HG02973 (cell line): ENCODE measurements at regions not wholly inside any gene's neighbourhood (a gene's known extent, or its start where the extent isn't known, plus 50 kb on each side); places are given as distances from the start of the nearest gene placed in this dataset.

Source experiments
- ATAC-seq: cut with Tn5 transposase; IDR thresholded peaks from one replicate; pipeline ENCODE4 v1.9.1; 2021; ENCODE audit warnings: moderate library complexity; ENCODE audit not compliant: unreplicated experiment

- no peak for ATAC-seq
These were observed 184.4 kb downstream of the MDFIC start for GRCh38 chr7:115106316-115106715.

- no peak for ATAC-seq
These were observed 180.8 kb downstream of the MDFIC start for GRCh38 chr7:115102738-115103137.

DNA sequence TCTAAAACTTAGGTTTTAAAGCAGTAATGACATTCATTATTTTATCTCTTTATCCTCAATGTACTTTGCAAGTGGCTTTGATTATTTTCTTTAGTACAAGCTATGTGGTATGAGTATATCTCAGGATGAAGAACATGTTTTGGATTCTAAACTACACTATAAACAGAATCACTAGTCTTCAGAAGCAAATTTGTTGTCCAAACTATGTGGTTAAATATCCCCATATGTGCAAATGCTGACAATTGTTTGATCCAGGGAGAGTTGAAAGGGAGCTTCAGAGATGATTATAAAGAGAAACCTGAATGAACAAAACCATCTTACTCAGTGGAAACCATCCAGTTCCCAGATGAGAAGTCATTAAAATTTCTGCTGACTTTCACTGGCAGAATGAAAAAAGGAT, 179.3 kb downstream of the MDFIC start:
- no peak for ATAC-seq

GRCh38 chr7:115099906-115100305, 178.0 kb downstream of the MDFIC start:
- no peak for ATAC-seq

DNA sequence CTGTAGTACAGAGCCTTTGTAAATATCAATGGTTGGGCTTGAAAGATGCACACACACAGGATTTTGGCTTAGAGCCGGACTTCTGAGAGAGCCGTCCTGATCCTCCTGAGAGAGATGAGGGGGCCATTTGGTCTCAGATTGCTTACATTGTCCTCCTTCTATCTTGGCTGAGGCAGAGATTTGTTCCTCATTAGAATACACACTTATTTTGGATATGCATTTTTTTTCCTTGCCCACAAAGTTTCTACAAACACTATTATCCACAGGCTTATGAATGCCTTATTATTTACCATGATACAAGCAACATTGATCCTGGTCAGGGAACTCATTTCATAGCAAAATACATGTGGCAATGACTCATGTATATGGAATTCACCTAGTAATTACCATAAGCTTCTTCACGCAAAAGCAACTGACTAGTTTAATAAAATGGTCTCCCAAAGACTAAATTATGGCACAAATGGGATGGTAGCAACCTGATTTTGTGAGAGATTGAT, 175.3 kb downstream of the MDFIC start:
- ATAC-seq = no peak

- ATAC-seq = no peak
These were observed 174.4 kb downstream of the MDFIC start for GRCh38 chr7:115096262-115096661.

DNA sequence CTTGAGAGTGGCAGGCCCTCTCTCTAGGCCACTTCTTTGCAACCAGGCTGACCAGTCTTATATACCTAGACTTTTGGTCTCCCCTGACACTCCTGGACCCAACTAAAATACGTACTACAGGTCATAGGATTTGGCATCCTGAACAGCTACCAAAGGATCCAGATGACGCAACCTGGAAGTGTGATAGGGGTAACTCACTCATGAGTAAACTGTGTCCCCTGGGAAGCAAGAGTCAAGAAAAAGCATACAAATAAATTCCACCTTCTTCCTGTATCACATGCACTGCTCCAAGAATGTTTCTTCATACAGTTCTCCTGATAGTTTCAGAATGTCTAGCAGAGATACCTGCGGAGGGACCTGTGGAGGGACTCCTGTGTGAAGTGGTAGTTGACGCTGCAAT, 172.3 kb downstream of the MDFIC start:
- no peak for ATAC-seq

DNA sequence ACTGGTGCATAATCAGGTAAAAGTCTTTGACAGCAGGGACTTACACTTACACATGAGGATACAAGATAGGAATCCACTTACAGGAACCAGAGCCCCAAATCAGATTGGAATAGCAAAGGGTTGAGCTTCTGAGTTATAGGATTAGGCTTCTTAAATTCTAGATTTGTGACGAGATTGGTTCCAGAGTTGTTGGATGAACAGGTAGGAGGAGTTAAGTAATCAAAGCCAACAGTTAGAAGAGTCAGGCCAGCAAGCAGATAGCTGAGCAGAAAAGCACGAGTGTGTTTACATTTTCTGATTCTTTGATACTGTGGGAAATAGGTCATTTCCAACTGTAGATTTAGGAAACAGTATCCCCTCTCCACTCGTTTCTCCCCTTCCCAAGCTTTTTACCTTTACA, 167.0 kb downstream of the MDFIC start:
- no peak for ATAC-seq

DNA sequence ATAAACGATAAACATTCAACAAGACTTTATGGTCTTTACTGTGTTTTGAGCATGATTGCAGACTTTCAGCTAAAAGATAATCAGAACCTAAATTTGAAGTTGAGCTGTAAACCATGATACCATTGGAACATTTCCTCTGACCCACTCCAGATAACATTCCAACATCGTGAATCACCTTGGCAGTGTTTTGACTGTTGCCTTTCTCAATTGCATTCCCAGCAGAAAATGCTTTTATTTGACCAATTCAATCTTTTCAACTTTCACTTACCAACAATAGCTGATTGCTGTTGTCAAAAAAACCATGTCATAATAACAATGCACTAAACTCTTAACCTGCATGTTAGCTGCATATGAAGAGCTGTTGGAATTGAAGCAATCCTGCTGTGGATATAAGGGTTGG, 165.5 kb downstream of the MDFIC start:
- ATAC-seq = no peak

DNA sequence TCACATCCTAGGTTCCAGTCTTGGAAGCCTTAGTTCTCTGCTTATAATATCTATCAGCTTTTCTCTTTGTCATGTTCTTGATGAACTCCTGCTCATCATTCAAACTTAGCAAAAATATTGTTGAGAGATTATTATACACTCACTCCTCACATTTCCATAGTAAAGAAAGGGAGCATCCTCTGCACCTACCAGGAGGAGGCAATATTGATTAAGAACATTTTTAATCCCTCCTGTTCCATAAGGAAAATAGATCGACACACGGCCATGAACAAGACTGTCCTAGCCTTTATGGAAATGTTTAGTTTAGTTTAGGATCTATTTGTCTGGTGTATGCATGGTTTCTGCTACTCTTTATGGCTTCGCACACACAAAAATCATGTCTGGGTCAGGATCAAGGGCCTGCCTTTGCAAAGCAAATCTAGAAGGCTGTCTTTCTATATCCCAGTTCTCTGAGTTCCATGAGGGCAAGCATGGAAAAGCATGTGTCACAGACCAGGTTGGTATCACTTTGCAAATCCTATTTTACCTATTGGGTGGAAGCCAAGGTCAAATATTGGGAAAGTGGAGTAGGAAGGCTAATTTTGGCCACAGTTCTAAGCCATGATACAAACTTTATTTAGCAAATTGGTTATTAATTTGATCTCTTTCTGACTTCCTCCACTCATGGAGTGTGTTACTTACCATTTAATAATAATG, 164.4 kb downstream of the MDFIC start:
- no peak for ATAC-seq

DNA sequence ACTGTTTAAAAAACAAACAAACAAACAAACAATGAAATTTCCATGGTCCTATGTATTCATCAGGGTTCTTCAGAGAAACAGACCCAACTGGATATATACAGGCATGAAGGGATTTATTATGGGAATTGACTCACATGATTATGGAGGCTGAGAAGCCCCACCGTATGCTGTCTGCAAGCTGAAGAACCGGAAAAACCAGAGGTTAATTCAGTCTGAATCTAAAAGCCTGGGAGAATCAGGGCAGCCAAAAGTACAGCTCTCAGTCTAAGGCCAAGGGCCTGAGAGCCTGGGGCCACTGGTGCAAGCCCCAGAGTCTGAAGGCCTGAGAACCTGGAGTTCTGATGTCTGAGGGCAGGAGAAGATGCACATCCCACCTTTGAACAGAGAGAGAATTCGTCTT, 163.5 kb downstream of the MDFIC start:
- no peak for ATAC-seq

DNA sequence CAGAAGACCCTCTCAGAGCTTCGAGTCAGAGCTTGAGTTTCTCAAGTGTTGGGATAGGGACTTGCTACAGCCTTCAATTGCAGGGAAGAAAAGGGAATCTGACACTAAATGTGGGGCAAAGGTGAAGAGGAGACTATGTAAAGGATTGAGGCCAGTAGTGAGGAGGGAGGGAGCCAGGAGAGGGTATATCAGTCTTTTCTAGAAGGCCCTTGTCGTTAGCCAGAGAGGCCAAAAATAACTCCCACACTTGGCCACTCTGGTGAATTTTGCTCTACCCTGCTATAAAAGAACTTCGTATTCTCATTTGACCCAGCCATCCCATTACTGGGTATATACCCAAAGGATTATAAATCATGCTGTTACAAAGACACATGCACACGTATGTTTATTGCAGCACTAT, 162.0 kb downstream of the MDFIC start:
- no peak for ATAC-seq

DNA sequence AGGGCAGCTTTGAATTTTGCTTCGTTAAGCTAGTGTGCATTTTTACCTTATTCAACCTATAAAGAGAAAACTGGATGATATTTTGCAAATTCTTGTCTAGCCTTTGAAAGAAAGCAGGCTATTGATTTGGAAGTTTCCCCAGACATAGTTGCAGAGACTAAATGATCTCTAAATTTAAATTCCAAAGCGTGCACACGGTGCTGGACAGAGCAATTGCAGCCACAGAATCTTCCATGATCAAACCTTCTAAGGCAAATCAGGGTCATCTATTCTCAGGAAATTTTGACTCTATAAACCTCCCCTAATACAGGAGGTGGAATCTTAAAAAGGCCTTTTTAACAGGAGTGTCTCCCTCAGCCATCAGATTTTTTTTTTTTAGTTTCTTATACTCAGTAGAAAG, 159.9 kb downstream of the MDFIC start:
- ATAC-seq = no peak

DNA sequence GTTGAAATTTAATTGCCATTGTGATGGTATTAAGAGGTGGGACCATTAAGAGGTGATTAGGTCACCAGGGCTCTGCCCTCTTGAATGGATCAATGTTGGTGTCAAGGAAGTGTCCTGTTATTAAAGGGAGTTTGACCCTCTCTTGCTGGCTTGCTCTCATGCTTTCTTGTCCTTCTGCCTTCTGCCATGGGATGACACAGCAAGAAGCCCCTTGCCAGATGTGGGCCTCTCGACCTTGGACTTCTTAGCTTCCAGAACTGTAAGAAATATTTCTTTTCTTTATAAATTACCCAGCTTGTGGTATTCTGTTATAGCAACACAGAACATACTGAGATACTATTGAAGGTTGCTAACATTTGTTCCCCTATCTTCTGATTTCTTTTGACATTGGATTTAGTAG, 157.0 kb downstream of the MDFIC start:
- ATAC-seq = no peak

- no peak for ATAC-seq
These were observed 156.5 kb downstream of the MDFIC start for GRCh38 chr7:115078386-115078785.

- ATAC-seq = no peak
These were observed 148.4 kb downstream of the MDFIC start for GRCh38 chr7:115070311-115070710.
